HepG2 (cell line): ENCODE measurements at regions not wholly inside any gene's neighbourhood (a gene's known extent, or its start where the extent isn't known, plus 50 kb on each side); places are given as distances from the start of the nearest gene placed in this dataset.

ENCODE experiments used
- ATAC-seq: fragments of 200-7000 bp; cut with Tn5 transposase; 3 replicates; pipeline ENCODE4 v1.9.1; 2020; ENCODE audit warnings: mild to moderate bottlenecking, moderate library complexity
- BruUV-seq: library from RNA; stranded (reverse); fragments of 400-500 nt; replicated peaks from 2 replicates; lab custom pipeline; 2021; lab: Mats Ljungman, UMichigan
- CTCF ChIA-PET: fragments of 300-600 bp; formaldehyde crosslinking; extraction: SDS; loops from one replicate; lab custom pipeline; 2021; ENCODE audit warnings: low total read pairs, inconsistent platforms, low intra/inter-chr PET ratio; lab: Yijun Ruan, JAX
- POLR2A ChIA-PET: fragments of 350-600 bp; sonication (Branson Sonifier 250); formaldehyde crosslinking; loops from one replicate; lab custom pipeline; 2020; ENCODE audit warnings: antibody characterized with exemption, inconsistent platforms; lab: Yijun Ruan, JAX
- DNase-seq: peaks from one replicate; pipeline ENCODE4 v3.0.0-alpha.2; 2015; ENCODE audit warnings: low spot score
- FAIRE-seq: peaks from 3 replicates; lab custom pipeline; 2011; peaks lifted over from hg19 to GRCh38; lab: Jason Lieb, UNC
- H2AFZ ChIP-seq: one replicate; pipeline ENCODE4 v1.6.1; 2011; ENCODE audit warnings: low read length, inconsistent platforms
- H3K27ac ChIP-seq: fragments of 300-600 bp; 3 replicates; pipeline ENCODE4 v1.8.0; 2011; ENCODE audit warnings: mixed run types, mild to moderate bottlenecking, mixed read lengths, low read length, inconsistent platforms; ENCODE audit not compliant: insufficient read depth; ENCODE audit errors: extremely low read length
- H3K27me3 ChIP-seq, 2 experiments: fragments of 200-600 bp in 1 of 2; 2 replicates in 1 of 2; 3 replicates in 1 of 2; pipeline versions ENCODE4 v1.6.0 to v1.8.0; 2011; ENCODE audit warnings: low read length in 2 of 2, mild to moderate bottlenecking in 2 of 2, moderate library complexity in 2 of 2, inconsistent platforms in 1 of 2; ENCODE audit not compliant: insufficient read depth in 2 of 2, control insufficient read depth in 1 of 2
- H3K36me3 ChIP-seq, 2 experiments: fragments of 200-600 bp in 1 of 2; replicated peaks in 1 of 2; 2 replicates in 1 of 2; 3 replicates in 1 of 2; pipeline versions ENCODE4 v1.5.1 to v1.8.0; 2011; ENCODE audit warnings: low read length in 2 of 2, inconsistent platforms in 1 of 2; ENCODE audit not compliant: insufficient read depth in 2 of 2, control insufficient read depth in 1 of 2
- H3K4me1 ChIP-seq: 2 replicates; pipeline ENCODE4 v1.5.1; 2012; ENCODE audit warnings: low read length, inconsistent platforms; ENCODE audit not compliant: insufficient read depth
- H3K4me2 ChIP-seq: 2 replicates; pipeline ENCODE4 v1.6.0; 2011; ENCODE audit warnings: low read depth, low read length, inconsistent platforms
- H3K4me3 ChIP-seq, 3 experiments: fragments of 200-600 bp in 1 of 3; sonication (generic), shearing (Covaris generic) in 1 of 3; replicated peaks in 1 of 3; 2 replicates each; pipeline ENCODE4 v1.5.1; 2011 to 2016; ENCODE audit warnings: low read length in 3 of 3, inconsistent platforms in 2 of 3, low read depth in 2 of 3, mild to moderate bottlenecking in 2 of 3, control low read depth in 1 of 3, mixed read lengths in 1 of 3; ENCODE audit not compliant: insufficient read depth in 1 of 3
- H3K79me2 ChIP-seq: one replicate; pipeline ENCODE4 v1.6.1; 2011; ENCODE audit warnings: low read length, inconsistent platforms; ENCODE audit not compliant: insufficient read depth
- H3K9ac ChIP-seq: 2 replicates; pipeline ENCODE4 v1.6.0; 2011; ENCODE audit warnings: mild to moderate bottlenecking, low read depth, low read length, inconsistent platforms; ENCODE audit not compliant: insufficient read depth
- H3K9me3 ChIP-seq: 2 replicates; pipeline ENCODE4 v1.5.1; 2012; ENCODE audit warnings: mild to moderate bottlenecking, low read length
- H4K20me1 ChIP-seq: 2 replicates; pipeline ENCODE4 v1.6.0; 2011; ENCODE audit warnings: inconsistent platforms, mild to moderate bottlenecking, low read length, moderate library complexity; ENCODE audit not compliant: insufficient read depth
- CREM ChIP-seq, 2 experiments: sonication (generic) in 1 of 2; formaldehyde crosslinking in 1 of 2; IDR thresholded peaks; 2 replicates each; pipeline versions ENCODE4 v1.4.0 to v1.6.1; 2016 to 2020; ENCODE audit warnings: antibody characterized with exemption in 1 of 2, mild to moderate bottlenecking in 1 of 2, missing genetic modification reagents in 1 of 2
- GTF3A ChIP-seq: sonication (generic); formaldehyde crosslinking; conservative IDR thresholded peaks from 2 replicates; pipeline ENCODE4 v1.4.0; 2020; ENCODE audit warnings: mild to moderate bottlenecking, missing genetic modification reagents
- HIVEP1 ChIP-seq: sonication (generic); formaldehyde crosslinking; IDR thresholded peaks from 2 replicates; pipeline ENCODE4 v1.4.0; 2020; ENCODE audit warnings: mild to moderate bottlenecking, missing genetic modification reagents
- RELA ChIP-seq: sonication (generic); formaldehyde crosslinking; IDR thresholded peaks from 2 replicates; pipeline ENCODE4 v1.4.0; 2020; ENCODE audit warnings: missing genetic modification reagents
- RORA ChIP-seq: sonication (generic); formaldehyde crosslinking; IDR thresholded peaks from 2 replicates; pipeline ENCODE4 v1.5.0; 2020; ENCODE audit warnings: mild to moderate bottlenecking, missing genetic modification reagents, moderate library complexity
- SUZ12 ChIP-seq: fragments of 150-350 bp; IDR thresholded peaks from 2 replicates; pipeline ENCODE4 v1.6.1; 2014; ENCODE audit warnings: low read depth, low read length
- ZFP41 ChIP-seq: sonication (generic); formaldehyde crosslinking; IDR thresholded peaks from 2 replicates; pipeline ENCODE4 v1.4.0; 2020; ENCODE audit warnings: mild to moderate bottlenecking, missing genetic modification reagents, borderline replicate concordance
- ZNF101 ChIP-seq: sonication (generic); formaldehyde crosslinking; IDR thresholded peaks from 2 replicates; pipeline ENCODE4 v1.4.0; 2020; ENCODE audit warnings: mild to moderate bottlenecking, low read depth, missing genetic modification reagents, borderline replicate concordance
- ZNF468 ChIP-seq: sonication (generic); formaldehyde crosslinking; IDR thresholded peaks from 2 replicates; pipeline ENCODE4 v1.8.0; 2022; ENCODE audit warnings: mild to moderate bottlenecking, moderate library complexity, missing genetic modification reagents
- ZNF761 ChIP-seq: sonication (generic); formaldehyde crosslinking; conservative IDR thresholded peaks from 2 replicates; pipeline ENCODE4 v1.4.0; 2020; ENCODE audit warnings: mild to moderate bottlenecking, missing genetic modification reagents
- WGBS: methylation state at CpG from one replicate; pipeline ENCODE4 v1.1.6; 2017; ENCODE audit warnings: low lambda C conversion rate; 5-methylcytosine and 5-hydroxymethylcytosine counted together
- in situ Hi-C: cut with HindIII; loops from 2 replicates; pipeline ENCODE4 v1.10.0; 2017; ENCODE audit warnings: low pct_unique_long_range_greater_than_20kb; ENCODE audit not compliant: extremely low pct_ligation_motif_present
- intact Hi-C: fragments of 100-400 bp; cut with micrococcal nuclease; formaldehyde crosslinking; loops from one replicate; pipeline ENCODE4 v1.10.0; 2022; ENCODE audit not compliant: unreplicated experiment
- TF ChIP-seq, protein P1 (sequence below), 2 experiments: sonication (generic) in 1 of 2; formaldehyde crosslinking in 1 of 2; IDR thresholded peaks; 2 replicates each; pipeline versions ENCODE4 v1.5.1 to v1.6.1; 2011 to 2020; ENCODE audit warnings: borderline replicate concordance in 1 of 2, low read depth in 1 of 2, low read length in 1 of 2, mild to moderate bottlenecking in 1 of 2, missing genetic modification reagents in 1 of 2, moderate library complexity in 1 of 2
- TF ChIP-seq, protein P2 (sequence below): sonication (generic); formaldehyde crosslinking; IDR thresholded peaks from 2 replicates; pipeline ENCODE4 v1.5.1; 2020; ENCODE audit warnings: mild to moderate bottlenecking, missing genetic modification reagents, borderline replicate concordance
- TF ChIP-seq, protein P3 (sequence below): IDR thresholded peaks from 2 replicates; pipeline ENCODE4 v1.6.1; 2016; ENCODE audit warnings: missing compliant biosample characterization, missing genetic modification reagents, borderline replicate concordance
- TF ChIP-seq, protein P4 (sequence below): sonication (generic); formaldehyde crosslinking; IDR thresholded peaks from 2 replicates; pipeline ENCODE4 v1.4.0; 2020; ENCODE audit warnings: missing genetic modification reagents

DNA sequence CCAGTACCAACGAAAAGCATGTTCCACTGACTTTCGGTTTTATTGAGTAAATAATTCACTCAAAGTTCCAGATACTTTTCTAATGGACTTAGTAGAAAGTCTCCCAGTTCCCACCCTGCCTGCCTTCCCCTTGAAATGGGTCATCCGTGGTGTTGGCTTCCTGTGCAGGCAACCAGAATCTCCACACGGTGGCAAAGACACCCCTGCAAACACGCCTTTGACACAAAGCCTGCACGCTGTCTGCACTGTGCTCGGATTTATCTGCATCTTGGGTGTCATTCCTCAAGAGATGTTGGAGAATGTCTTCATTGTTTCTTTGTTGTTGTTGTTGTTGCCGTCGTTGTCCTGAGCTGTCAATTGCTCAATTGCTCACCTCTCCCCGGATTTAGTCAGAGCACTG lies 150.0 kb upstream of the IRX2 start:
- ATAC-seq (no peak), DNase-seq (no peak), FAIRE-seq (no peak)
- 19% methylated on average over 10 of the region's 10 CpGs for WGBS
- H3K4me2 ChIP-seq = no peak overlapping the region
- no peaks in the 10 kb centered on the region; a peak in 1 of 5 replicates for H3K27me3 ChIP-seq
- H3K9ac ChIP-seq = no peak overlapping the region
- H3K4me3 ChIP-seq = no peak overlapping the region
- no peaks in the 10 kb centered on the region for H3K4me1 ChIP-seq
- intact Hi-C loops = no loop called here
- ChIA-PET CTCF (no interaction called here), POLR2A (no interaction called here)
- H2AFZ ChIP-seq = no peak overlapping the region
- in situ Hi-C loops = no loop called here
- H3K36me3 ChIP-seq = no peaks in the 10 kb centered on the region
- H3K79me2 ChIP-seq = no peaks in the 10 kb centered on the region
- BruUV-seq = no TSS peak
- H4K20me1 ChIP-seq = no peaks in the 10 kb centered on the region
- no peak overlapping the region for H3K27ac ChIP-seq
- H3K9me3 ChIP-seq = no peaks in the 10 kb centered on the region
- TF ChIP-seq CREM (IDR thresholded peaks at IDR 0.05) (no peak), CREM (CRISPR knock-in tag; IDR thresholded peaks at IDR 0.05) (no peak), RELA (CRISPR knock-in tag) (no peak), HIVEP1 (CRISPR knock-in tag) (no peak), SUZ12 (no peak), ZNF101 (no peak), ZFP41 (CRISPR knock-in tag) (no peak), RORA (no peak), GTF3A (CRISPR knock-in tag) (no peak), ZNF761 (CRISPR knock-in tag) (no peak), ZNF468 (CRISPR knock-in tag) (no peak)
- TF ChIP-seq, protein P1, sequence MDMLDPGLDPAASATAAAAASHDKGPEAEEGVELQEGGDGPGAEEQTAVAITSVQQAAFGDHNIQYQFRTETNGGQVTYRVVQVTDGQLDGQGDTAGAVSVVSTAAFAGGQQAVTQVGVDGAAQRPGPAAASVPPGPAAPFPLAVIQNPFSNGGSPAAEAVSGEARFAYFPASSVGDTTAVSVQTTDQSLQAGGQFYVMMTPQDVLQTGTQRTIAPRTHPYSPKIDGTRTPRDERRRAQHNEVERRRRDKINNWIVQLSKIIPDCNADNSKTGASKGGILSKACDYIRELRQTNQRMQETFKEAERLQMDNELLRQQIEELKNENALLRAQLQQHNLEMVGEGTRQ (IDR thresholded peaks at IDR 0.05; ENCODE audit: low read depth, low read length) = no peak
- TF ChIP-seq, protein P1 (CRISPR knock-in tag; IDR thresholded peaks at IDR 0.05; ENCODE audit: borderline replicate concordance) = no peak
- TF ChIP-seq, protein P2, sequence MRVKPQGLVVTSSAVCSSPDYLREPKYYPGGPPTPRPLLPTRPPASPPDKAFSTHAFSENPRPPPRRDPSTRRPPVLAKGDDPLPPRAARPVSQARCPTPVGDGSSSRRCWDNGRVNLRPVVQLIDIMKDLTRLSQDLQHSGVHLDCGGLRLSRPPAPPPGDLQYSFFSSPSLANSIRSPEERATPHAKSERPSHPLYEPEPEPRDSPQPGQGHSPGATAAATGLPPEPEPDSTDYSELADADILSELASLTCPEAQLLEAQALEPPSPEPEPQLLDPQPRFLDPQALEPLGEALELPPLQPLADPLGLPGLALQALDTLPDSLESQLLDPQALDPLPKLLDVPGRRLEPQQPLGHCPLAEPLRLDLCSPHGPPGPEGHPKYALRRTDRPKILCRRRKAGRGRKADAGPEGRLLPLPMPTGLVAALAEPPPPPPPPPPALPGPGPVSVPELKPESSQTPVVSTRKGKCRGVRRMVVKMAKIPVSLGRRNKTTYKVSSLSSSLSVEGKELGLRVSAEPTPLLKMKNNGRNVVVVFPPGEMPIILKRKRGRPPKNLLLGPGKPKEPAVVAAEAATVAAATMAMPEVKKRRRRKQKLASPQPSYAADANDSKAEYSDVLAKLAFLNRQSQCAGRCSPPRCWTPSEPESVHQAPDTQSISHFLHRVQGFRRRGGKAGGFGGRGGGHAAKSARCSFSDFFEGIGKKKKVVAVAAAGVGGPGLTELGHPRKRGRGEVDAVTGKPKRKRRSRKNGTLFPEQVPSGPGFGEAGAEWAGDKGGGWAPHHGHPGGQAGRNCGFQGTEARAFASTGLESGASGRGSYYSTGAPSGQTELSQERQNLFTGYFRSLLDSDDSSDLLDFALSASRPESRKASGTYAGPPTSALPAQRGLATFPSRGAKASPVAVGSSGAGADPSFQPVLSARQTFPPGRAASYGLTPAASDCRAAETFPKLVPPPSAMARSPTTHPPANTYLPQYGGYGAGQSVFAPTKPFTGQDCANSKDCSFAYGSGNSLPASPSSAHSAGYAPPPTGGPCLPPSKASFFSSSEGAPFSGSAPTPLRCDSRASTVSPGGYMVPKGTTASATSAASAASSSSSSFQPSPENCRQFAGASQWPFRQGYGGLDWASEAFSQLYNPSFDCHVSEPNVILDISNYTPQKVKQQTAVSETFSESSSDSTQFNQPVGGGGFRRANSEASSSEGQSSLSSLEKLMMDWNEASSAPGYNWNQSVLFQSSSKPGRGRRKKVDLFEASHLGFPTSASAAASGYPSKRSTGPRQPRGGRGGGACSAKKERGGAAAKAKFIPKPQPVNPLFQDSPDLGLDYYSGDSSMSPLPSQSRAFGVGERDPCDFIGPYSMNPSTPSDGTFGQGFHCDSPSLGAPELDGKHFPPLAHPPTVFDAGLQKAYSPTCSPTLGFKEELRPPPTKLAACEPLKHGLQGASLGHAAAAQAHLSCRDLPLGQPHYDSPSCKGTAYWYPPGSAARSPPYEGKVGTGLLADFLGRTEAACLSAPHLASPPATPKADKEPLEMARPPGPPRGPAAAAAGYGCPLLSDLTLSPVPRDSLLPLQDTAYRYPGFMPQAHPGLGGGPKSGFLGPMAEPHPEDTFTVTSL (CRISPR knock-in tag) = no peak
- TF ChIP-seq, protein P3, sequence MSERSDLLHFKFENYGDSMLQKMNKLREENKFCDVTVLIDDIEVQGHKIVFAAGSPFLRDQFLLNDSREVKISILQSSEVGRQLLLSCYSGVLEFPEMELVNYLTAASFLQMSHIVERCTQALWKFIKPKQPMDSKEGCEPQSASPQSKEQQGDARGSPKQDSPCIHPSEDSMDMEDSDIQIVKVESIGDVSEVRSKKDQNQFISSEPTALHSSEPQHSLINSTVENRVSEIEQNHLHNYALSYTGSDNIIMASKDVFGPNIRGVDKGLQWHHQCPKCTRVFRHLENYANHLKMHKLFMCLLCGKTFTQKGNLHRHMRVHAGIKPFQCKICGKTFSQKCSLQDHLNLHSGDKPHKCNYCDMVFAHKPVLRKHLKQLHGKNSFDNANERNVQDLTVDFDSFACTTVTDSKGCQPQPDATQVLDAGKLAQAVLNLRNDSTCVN (CRISPR knock-in tag) = no peak
- TF ChIP-seq, protein P4, sequence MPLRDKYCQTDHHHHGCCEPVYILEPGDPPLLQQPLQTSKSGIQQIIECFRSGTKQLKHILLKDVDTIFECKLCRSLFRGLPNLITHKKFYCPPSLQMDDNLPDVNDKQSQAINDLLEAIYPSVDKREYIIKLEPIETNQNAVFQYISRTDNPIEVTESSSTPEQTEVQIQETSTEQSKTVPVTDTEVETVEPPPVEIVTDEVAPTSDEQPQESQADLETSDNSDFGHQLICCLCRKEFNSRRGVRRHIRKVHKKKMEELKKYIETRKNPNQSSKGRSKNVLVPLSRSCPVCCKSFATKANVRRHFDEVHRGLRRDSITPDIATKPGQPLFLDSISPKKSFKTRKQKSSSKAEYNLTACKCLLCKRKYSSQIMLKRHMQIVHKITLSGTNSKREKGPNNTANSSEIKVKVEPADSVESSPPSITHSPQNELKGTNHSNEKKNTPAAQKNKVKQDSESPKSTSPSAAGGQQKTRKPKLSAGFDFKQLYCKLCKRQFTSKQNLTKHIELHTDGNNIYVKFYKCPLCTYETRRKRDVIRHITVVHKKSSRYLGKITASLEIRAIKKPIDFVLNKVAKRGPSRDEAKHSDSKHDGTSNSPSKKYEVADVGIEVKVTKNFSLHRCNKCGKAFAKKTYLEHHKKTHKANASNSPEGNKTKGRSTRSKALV (CRISPR knock-in tag) = no peak
